ENCODE measurements at regions not wholly inside any gene's neighbourhood (a gene's known extent, or its start where the extent isn't known, plus 50 kb on each side); places are given as distances from the start of the nearest gene placed in this dataset.

- TF ChIP-seq CTCF (IDR thresholded peaks at IDR 0.05; ENCODE audit: low read depth, low read length, poor library complexity, severe bottlenecking), result no peak
- no peak for TF ChIP-seq EZH2phosphoT487 (IDR thresholded peaks at IDR 0.05; ENCODE audit: borderline replicate concordance, low read length)
These were observed 940.9 kb downstream of the BRD1 start for GRCh38 chr22:48886604-48887393.
